ENCODE measurements at regions not wholly inside any gene's neighbourhood (a gene's known extent, or its start where the extent isn't known, plus 50 kb on each side); places are given as distances from the start of the nearest gene placed in this dataset.

GRCh38 chr11:29959488-29959887, 57.3 kb downstream of the KCNA4 start:
- no peak for DNase-seq

- no peak for DNase-seq
These were observed 59.4 kb downstream of the KCNA4 start for GRCh38 chr11:29957431-29957830.

- DNase-seq: no peak
These were observed 60.7 kb downstream of the KCNA4 start for GRCh38 chr11:29956076-29956556.

GRCh38 chr11:29943347-29943746, 73.5 kb downstream of the KCNA4 start:
- no peak for DNase-seq

GRCh38 chr11:29937526-29937925, 79.3 kb downstream of the KCNA4 start:
- no peak for DNase-seq

- no peak for DNase-seq
These were observed 82.7 kb downstream of the KCNA4 start for GRCh38 chr11:29934115-29934638.

- DNase-seq: no peak
These were observed 100.8 kb downstream of the KCNA4 start for GRCh38 chr11:29916040-29916439.

- no peak for DNase-seq
These were observed 102.5 kb downstream of the KCNA4 start for GRCh38 chr11:29914203-29914930.

GRCh38 chr11:29913352-29913751, 103.5 kb downstream of the KCNA4 start:
- DNase-seq: no peak

GRCh38 chr11:29900382-29900781, 116.4 kb downstream of the KCNA4 start:
- DNase-seq: no peak

- no peak for DNase-seq
These were observed 137.3 kb downstream of the KCNA4 start for GRCh38 chr11:29879560-29879959.

- DNase-seq: no peak
These were observed 140.6 kb downstream of the KCNA4 start for GRCh38 chr11:29876192-29876591.

- DNase-seq: no peak
These were observed 169.6 kb downstream of the KCNA4 start for GRCh38 chr11:29847219-29847618.

- DNase-seq: no peak
These were observed 172.0 kb downstream of the KCNA4 start for GRCh38 chr11:29844701-29845379.

- no peak for DNase-seq
These were observed 172.8 kb downstream of the KCNA4 start for GRCh38 chr11:29844031-29844430.

- no peak for DNase-seq
These were observed 174.8 kb downstream of the KCNA4 start for GRCh38 chr11:29842061-29842460.

GRCh38 chr11:29826878-29827277, 190.0 kb downstream of the KCNA4 start:
- DNase-seq: no peak

- DNase-seq: no peak
These were observed 200.5 kb downstream of the KCNA4 start for GRCh38 chr11:29816359-29816758.

- no peak for DNase-seq
These were observed 207.7 kb downstream of the KCNA4 start for GRCh38 chr11:29809121-29809520.

GRCh38 chr11:29802522-29802921, 214.3 kb downstream of the KCNA4 start:
- no peak for DNase-seq

GRCh38 chr11:29801561-29801960, 215.3 kb downstream of the KCNA4 start:
- no peak for DNase-seq

GRCh38 chr11:29786092-29786491, 230.7 kb downstream of the KCNA4 start:
- DNase-seq: no peak

GRCh38 chr11:29783506-29783905, 233.3 kb downstream of the KCNA4 start:
- no peak for DNase-seq

GRCh38 chr11:29782447-29782846, 234.4 kb downstream of the KCNA4 start:
- no peak for DNase-seq
